ENCODE measurements at regions not wholly inside any gene's neighbourhood (a gene's known extent, or its start where the extent isn't known, plus 50 kb on each side); places are given as distances from the start of the nearest gene placed in this dataset.
"Not testable (repeated sequence)": the region's sequence is repeated elsewhere in the genome, so short reads cannot be mapped to it uniquely, and the experiment has no call there.

DNA sequence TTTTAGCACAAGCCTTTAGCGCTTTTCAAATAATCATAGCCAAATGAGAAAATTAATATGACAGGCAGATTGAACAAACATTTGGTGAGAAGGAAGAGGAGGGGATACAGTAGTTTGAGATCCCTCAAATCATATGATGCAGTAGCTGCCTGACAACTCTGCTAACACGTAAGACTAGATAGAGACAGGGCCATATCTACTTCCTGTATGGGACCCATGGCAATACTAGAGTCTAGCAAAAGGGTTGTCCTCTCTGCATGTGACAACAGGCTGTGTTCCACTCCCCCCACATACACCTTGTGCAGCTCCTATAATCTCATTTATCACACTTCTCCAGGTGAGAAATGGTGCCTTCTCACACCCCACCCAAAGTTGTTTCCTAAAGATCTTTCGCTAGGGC, 106.3 kb upstream of the NBPF26 start:
- TF ChIP-seq, protein P1, sequence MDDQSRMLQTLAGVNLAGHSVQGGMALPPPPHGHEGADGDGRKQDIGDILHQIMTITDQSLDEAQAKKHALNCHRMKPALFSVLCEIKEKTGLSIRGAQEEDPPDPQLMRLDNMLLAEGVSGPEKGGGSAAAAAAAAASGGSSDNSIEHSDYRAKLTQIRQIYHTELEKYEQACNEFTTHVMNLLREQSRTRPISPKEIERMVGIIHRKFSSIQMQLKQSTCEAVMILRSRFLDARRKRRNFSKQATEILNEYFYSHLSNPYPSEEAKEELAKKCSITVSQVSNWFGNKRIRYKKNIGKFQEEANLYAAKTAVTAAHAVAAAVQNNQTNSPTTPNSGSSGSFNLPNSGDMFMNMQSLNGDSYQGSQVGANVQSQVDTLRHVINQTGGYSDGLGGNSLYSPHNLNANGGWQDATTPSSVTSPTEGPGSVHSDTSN (IDR thresholded peaks at IDR 0.05), result not testable (repeated sequence)
- not testable (repeated sequence) for TF ChIP-seq POLR2AphosphoS5 (IDR thresholded peaks at IDR 0.05; ENCODE audit: low read depth, low read length); EP300 (IDR thresholded peaks at IDR 0.05; ENCODE audit: borderline replicate concordance in 1 of 2, low read depth in 1 of 2, low read length in 1 of 2); RAD21 (IDR thresholded peaks at IDR 0.05; ENCODE audit: low read length); CTCF (IDR thresholded peaks at IDR 0.05); TCF12 (IDR thresholded peaks at IDR 0.05); NRF1 (IDR thresholded peaks at IDR 0.05; ENCODE audit: low read depth, low read length); FOXJ3 (CRISPR knock-in tag; IDR thresholded peaks at IDR 0.05); SIN3A (IDR thresholded peaks at IDR 0.05; ENCODE audit: borderline replicate concordance, low read depth, low read length)
- TF ChIP-seq, protein P2, sequence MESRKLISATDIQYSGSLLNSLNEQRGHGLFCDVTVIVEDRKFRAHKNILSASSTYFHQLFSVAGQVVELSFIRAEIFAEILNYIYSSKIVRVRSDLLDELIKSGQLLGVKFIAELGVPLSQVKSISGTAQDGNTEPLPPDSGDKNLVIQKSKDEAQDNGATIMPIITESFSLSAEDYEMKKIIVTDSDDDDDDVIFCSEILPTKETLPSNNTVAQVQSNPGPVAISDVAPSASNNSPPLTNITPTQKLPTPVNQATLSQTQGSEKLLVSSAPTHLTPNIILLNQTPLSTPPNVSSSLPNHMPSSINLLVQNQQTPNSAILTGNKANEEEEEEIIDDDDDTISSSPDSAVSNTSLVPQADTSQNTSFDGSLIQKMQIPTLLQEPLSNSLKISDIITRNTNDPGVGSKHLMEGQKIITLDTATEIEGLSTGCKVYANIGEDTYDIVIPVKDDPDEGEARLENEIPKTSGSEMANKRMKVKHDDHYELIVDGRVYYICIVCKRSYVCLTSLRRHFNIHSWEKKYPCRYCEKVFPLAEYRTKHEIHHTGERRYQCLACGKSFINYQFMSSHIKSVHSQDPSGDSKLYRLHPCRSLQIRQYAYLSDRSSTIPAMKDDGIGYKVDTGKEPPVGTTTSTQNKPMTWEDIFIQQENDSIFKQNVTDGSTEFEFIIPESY (IDR thresholded peaks at IDR 0.05; ENCODE audit: borderline replicate concordance, low read depth), result not testable (repeated sequence)

All from SK-N-SH (cell line).